ENCODE measurements at regions not wholly inside any gene's neighbourhood (a gene's known extent, or its start where the extent isn't known, plus 50 kb on each side); places are given as distances from the start of the nearest gene placed in this dataset.

DNA sequence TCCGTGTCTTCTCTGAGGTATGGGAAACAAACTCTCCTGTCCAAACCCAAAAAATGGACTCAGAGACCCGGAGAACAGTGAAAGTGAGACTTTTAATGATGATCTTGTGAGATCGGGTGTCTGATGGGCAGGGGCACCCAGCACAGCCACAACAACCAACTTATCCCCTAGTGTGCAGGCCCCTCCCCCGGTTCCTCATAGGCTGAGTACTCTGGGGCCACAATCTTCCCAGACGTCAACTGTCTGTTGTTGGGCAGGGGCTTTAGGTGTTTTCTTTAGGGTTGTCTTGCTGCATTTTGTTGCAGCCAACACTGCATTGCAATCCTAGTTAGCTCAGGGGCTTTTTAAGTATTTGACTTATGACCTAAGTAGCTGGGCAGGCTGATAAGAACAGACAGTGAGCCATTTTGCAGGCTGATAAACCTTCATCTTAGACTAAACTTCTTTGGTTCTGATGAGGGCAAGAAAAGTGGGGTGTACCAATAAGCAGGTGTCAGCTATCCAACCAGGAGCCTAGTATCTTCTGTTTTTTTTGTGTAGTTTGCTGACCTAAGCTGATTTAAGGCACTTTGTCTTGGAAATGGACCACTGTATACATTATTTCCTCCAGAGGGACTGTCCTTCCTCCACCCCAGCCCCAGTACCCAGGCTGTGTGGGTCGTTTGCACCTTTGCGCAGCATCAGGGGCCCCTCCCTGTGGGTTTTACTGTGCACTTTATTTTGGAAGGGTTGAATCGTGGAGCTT lies 1323.6 kb downstream of the TBC1D22A start:
- TF ChIP-seq, protein P1, sequence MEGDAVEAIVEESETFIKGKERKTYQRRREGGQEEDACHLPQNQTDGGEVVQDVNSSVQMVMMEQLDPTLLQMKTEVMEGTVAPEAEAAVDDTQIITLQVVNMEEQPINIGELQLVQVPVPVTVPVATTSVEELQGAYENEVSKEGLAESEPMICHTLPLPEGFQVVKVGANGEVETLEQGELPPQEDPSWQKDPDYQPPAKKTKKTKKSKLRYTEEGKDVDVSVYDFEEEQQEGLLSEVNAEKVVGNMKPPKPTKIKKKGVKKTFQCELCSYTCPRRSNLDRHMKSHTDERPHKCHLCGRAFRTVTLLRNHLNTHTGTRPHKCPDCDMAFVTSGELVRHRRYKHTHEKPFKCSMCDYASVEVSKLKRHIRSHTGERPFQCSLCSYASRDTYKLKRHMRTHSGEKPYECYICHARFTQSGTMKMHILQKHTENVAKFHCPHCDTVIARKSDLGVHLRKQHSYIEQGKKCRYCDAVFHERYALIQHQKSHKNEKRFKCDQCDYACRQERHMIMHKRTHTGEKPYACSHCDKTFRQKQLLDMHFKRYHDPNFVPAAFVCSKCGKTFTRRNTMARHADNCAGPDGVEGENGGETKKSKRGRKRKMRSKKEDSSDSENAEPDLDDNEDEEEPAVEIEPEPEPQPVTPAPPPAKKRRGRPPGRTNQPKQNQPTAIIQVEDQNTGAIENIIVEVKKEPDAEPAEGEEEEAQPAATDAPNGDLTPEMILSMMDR (IDR thresholded peaks at IDR 0.05) = no peak
- no peaks in the 10 kb centered on the region for H3K9me3 ChIP-seq
- H3K27ac ChIP-seq = no peak overlapping the region
- ATAC-seq (ENCODE audit: insufficient number of reproducible peaks, low FRiP score, low read depth) (no peak), DNase-seq (ENCODE audit: low spot score) (no peak)
- no peaks in the 10 kb centered on the region for H3K36me3 ChIP-seq
- H3K27me3 ChIP-seq (replicated peaks; ENCODE audit: insufficient read depth) = no peaks in the 10 kb centered on the region
- no peak overlapping the region for H3K4me3 ChIP-seq
- H3K4me1 ChIP-seq (ENCODE audit: control insufficient read depth in 1 of 2, low read depth in 2 of 2) = peaks cover 0 to 10% of the 10 kb centered on the region in 2 donors

DNA sequence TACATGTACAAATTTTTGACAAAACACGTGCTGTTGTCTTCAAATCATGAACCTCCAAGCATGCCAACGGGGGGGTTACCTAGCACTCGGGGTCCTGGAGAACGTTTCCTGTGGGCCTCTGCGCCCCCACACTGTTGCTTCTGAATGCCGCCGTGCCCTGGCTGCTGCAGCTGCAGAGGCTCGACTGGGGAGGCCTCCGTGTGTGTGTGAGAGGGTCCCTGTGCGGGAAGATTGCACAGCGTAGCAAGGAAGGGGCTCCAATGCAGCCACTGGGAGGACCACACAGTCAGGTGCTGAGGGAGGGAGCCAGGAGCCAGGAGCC lies 1322.2 kb downstream of the TBC1D22A start:
- H3K4me1 ChIP-seq (ENCODE audit: control insufficient read depth in 1 of 2, low read depth in 2 of 2) = peaks cover 0 to under 1% of the 10 kb centered on the region in 2 donors
- H3K9me3 ChIP-seq = no peaks in the 10 kb centered on the region
- ATAC-seq (ENCODE audit: insufficient number of reproducible peaks, low FRiP score, low read depth) (no peak), DNase-seq (ENCODE audit: low spot score) (no peak)
- TF ChIP-seq, protein P1 (IDR thresholded peaks at IDR 0.05) = no peak
- no peak overlapping the region for H3K27ac ChIP-seq
- H3K27me3 ChIP-seq (replicated peaks; ENCODE audit: insufficient read depth) = no peaks in the 10 kb centered on the region
- H3K4me3 ChIP-seq = no peak overlapping the region
- H3K36me3 ChIP-seq = no peaks in the 10 kb centered on the region

DNA sequence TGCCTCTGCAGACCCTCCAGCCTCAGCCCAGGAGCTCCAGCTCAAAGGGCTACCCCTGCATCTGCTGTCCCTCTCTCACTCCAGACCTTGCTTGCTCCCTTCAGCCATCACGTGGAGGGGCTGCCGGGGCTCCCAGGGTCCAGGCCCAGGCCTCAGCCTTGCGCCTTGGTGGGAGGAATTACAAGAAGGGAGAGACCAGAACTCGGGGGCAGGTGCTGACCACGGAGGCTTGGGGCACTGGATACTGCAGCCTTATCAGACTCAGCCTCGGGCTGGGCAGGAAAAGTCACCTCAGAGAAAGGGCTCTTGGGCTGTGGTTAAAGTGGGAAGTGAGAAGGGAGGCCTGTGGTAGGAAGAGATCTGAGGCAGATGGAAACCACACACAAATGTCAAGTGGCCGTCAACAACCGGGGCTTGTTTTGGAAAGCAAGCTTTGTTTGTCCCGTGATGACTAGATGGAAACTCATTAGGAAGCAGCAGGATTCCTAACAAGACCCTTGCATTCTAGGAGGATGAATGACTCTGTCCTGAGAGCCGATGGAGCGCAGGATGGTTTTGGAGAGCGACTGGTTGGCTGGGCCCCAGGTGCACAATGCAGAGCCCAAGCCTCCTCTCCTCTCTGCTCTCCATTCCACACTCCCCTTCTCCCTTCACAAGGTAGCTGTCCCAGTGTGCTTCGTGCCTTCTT lies 1321.7 kb downstream of the TBC1D22A start:
- no peaks in the 10 kb centered on the region for H3K9me3 ChIP-seq
- no peaks in the 10 kb centered on the region for H3K4me1 ChIP-seq (ENCODE audit: control insufficient read depth in 1 of 2, low read depth in 2 of 2)
- ATAC-seq (ENCODE audit: insufficient number of reproducible peaks, low FRiP score, low read depth) (no peak), DNase-seq (ENCODE audit: low spot score) (no peak)
- no peak overlapping the region for H3K27ac ChIP-seq
- no peak overlapping the region for H3K4me3 ChIP-seq
- H3K27me3 ChIP-seq (replicated peaks; ENCODE audit: insufficient read depth) = no peaks in the 10 kb centered on the region
- no peaks in the 10 kb centered on the region for H3K36me3 ChIP-seq
- TF ChIP-seq, protein P1 (IDR thresholded peaks at IDR 0.05) = no peak

DNA sequence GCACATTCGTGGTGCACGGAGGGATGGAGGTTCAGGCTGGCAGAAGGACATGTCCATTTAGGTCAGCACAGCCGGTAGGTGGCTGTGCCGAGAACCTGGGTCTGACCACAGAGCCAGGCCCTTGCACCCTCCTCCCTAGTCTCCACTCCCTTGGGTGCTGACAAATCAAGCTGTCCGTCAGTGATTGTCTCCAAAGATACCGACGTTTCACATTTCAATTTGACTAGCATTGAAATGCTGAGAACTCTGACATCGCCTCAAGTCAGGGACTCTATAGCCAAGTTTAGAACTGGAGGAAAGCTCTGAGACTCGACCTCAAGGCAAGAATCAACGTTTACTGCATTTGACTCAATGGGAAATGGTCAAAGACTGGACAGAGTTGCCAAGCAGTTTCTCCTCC lies 1321.1 kb downstream of the TBC1D22A start:
- Histone ChIP-seq H3K36me3 (no peaks in the 10 kb centered on the region), H3K9me3 (no peaks in the 10 kb centered on the region), H3K4me3 (no peak overlapping the region), H3K27me3 (replicated peaks; ENCODE audit: insufficient read depth) (no peaks in the 10 kb centered on the region), H3K27ac (no peak overlapping the region), H3K4me1 (ENCODE audit: control insufficient read depth in 1 of 2, low read depth in 2 of 2) (no peaks in the 10 kb centered on the region)
- ATAC-seq (ENCODE audit: insufficient number of reproducible peaks, low FRiP score, low read depth) (no peak), DNase-seq (ENCODE audit: low spot score) (no peak)
- TF ChIP-seq, protein P1 (IDR thresholded peaks at IDR 0.05) = no peak

DNA sequence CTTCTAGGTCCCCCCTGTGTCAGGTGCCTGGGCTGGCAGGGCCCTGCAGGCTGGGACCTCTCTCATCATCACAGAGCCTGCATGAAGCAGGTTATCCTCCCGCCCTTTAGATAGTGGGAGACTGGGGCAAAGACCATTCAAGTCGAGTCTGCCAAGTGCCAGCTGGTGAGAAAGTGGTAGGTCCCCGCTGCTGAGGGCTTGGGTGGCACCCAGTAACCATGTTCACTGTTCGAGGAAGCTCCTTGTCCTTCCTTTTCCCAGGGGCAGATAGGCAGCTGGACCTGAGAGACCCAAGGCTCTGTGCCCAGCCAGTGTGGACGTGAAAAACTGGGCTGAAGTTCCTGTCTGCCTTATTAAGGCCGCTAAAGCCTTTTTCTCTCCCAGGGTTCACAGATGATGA lies 1319.8 kb downstream of the TBC1D22A start:
- Histone ChIP-seq H3K9me3 (no peaks in the 10 kb centered on the region), H3K27me3 (replicated peaks; ENCODE audit: insufficient read depth) (no peaks in the 10 kb centered on the region), H3K4me1 (ENCODE audit: control insufficient read depth in 1 of 2, low read depth in 2 of 2) (no peaks in the 10 kb centered on the region), H3K4me3 (no peak overlapping the region), H3K36me3 (no peaks in the 10 kb centered on the region), H3K27ac (no peak overlapping the region)
- DNase-seq (ENCODE audit: low spot score) (no peak), ATAC-seq (ENCODE audit: insufficient number of reproducible peaks, low FRiP score, low read depth) (no peak)
- TF ChIP-seq, protein P1 (IDR thresholded peaks at IDR 0.05) = no peak
